HCT116 (cell line): ENCODE measurements at regions not wholly inside any gene's neighbourhood (a gene's known extent, or its start where the extent isn't known, plus 50 kb on each side); places are given as distances from the start of the nearest gene placed in this dataset.

Experiments used
- ATAC-seq: fragments of 200-7000 bp; cut with Tn5 transposase; 2 replicates; pipeline ENCODE4 v1.9.1; 2020; ENCODE audit warnings: mild to moderate bottlenecking, moderate library complexity
- BruUV-seq: library from RNA; stranded (reverse); fragments of 400-500 nt; replicated peaks from 2 replicates; lab custom pipeline; 2021; lab: Mats Ljungman, UMichigan
- CTCF ChIA-PET: fragments of 300-600 bp; sonication (Branson Sonifier 250); formaldehyde crosslinking; loops from one replicate; lab custom pipeline; 2021; ENCODE audit warnings: antibody characterized with exemption; lab: Charles Lee
- POLR2A ChIA-PET: fragments of 300-600, 350-600 bp; sonication (Branson Sonifier 250); formaldehyde crosslinking; loops from one replicate; lab custom pipeline; 2021; ENCODE audit warnings: antibody characterized with exemption; lab: Charles Lee
- RAD21 ChIA-PET, 2 experiments: fragments of 300-600 bp; sonication (Branson Sonifier 250); formaldehyde crosslinking; loops; one replicate each; lab custom pipeline; 2023; ENCODE audit warnings: low total read pairs in 2 of 2; ENCODE audit not compliant: uncharacterized antibody in 2 of 2, unreplicated experiment in 2 of 2, low non-redundant PET in 1 of 2; lab: Charles Lee
- DNase-seq: peaks from one replicate; pipeline ENCODE4 v3.0.0-alpha.2; 2010; ENCODE audit warnings: low read depth, low spot score
- H2AFZ ChIP-seq: fragments of 200-600 bp; shearing (Covaris generic), sonication (generic); 2 replicates; pipeline ENCODE4 v1.6.1; 2017; ENCODE audit warnings: low read depth, mixed run types, mixed read lengths, antibody characterized with exemption, low read length; ENCODE audit not compliant: poor library complexity, severe bottlenecking
- H3K27ac ChIP-seq: 2 replicates; pipeline ENCODE4 v1.5.1; 2012; ENCODE audit warnings: low read depth, low read length
- H3K27me3 ChIP-seq: fragments of 200-600 bp; sonication (generic); 2 replicates; pipeline ENCODE4 v1.6.1; 2016; ENCODE audit warnings: mixed run types, low read length, mixed read lengths; ENCODE audit not compliant: insufficient read depth
- H3K36me3 ChIP-seq, 2 experiments: fragments of 200-500 bp in 1 of 2; fragments of 200-600 bp in 1 of 2; sonication (Bioruptor generic) in 1 of 2; sonication (generic) in 1 of 2; 2 replicates each; pipeline versions ENCODE4 v1.5.1 to v1.6.1; 2014 to 2016; ENCODE audit warnings: low read length in 2 of 2, inconsistent platforms in 1 of 2, mixed read lengths in 1 of 2, mixed run types in 1 of 2; ENCODE audit not compliant: insufficient read depth in 2 of 2, control insufficient read depth in 1 of 2
- H3K4me1 ChIP-seq, 2 experiments: fragments of 200-600 bp in 1 of 2; sonication (generic) in 1 of 2; 2 replicates each; pipeline versions ENCODE4 v1.5.1 to v1.6.1; 2012 to 2017; ENCODE audit warnings: low read length in 2 of 2, inconsistent platforms in 1 of 2, mild to moderate bottlenecking in 1 of 2, mixed read lengths in 1 of 2, mixed run types in 1 of 2, moderate library complexity in 1 of 2; ENCODE audit not compliant: insufficient read depth in 2 of 2, control insufficient read depth in 1 of 2
- H3K4me2 ChIP-seq: fragments of 200-600 bp; sonication (generic); 2 replicates; pipeline ENCODE4 v1.6.1; 2017; ENCODE audit warnings: mixed run types, low read length, mixed read lengths
- H3K4me3 ChIP-seq, 2 experiments: fragments of 200-600 bp in 1 of 2; sonication (generic) in 1 of 2; replicated peaks in 1 of 2; 2 replicates each; pipeline ENCODE4 v1.5.1; 2011 to 2016; ENCODE audit warnings: low read length in 2 of 2, control low read depth in 1 of 2, low read depth in 1 of 2, mild to moderate bottlenecking in 1 of 2, mixed read lengths in 1 of 2, mixed run types in 1 of 2
- H3K79me2 ChIP-seq: fragments of 200-600 bp; sonication (generic); 2 replicates; pipeline ENCODE4 v1.6.1; 2017; ENCODE audit warnings: mild to moderate bottlenecking, mixed run types, low read length, moderate library complexity, mixed read lengths; ENCODE audit not compliant: insufficient read depth
- H3K9ac ChIP-seq: fragments of 200-600 bp; sonication (generic); 2 replicates; pipeline ENCODE4 v1.6.1; 2016; ENCODE audit warnings: low read length, mixed read lengths
- H3K9me2 ChIP-seq: fragments of 200-600 bp; sonication (generic), shearing (Covaris generic); 2 replicates; pipeline ENCODE4 v1.6.1; 2017; ENCODE audit warnings: mixed run types, mild to moderate bottlenecking, moderate library complexity; ENCODE audit not compliant: insufficient read depth
- H3K9me3 ChIP-seq, 2 experiments: fragments of 200-500 bp in 1 of 2; fragments of 200-600 bp in 1 of 2; sonication (Bioruptor generic) in 1 of 2; sonication (generic) in 1 of 2; 2 replicates each; pipeline ENCODE4 v1.6.1; 2014 to 2017; ENCODE audit warnings: low read length in 2 of 2, mixed read lengths in 2 of 2, inconsistent platforms in 1 of 2, low read depth in 1 of 2, mild to moderate bottlenecking in 1 of 2, mixed run types in 1 of 2, moderate library complexity in 1 of 2; ENCODE audit not compliant: control insufficient read depth in 1 of 2, insufficient read depth in 1 of 2
- H4K20me1 ChIP-seq: fragments of 200-600 bp; sonication (generic), shearing (Covaris generic); 2 replicates; pipeline ENCODE4 v1.6.1; 2017; ENCODE audit warnings: mixed run types, mild to moderate bottlenecking, moderate library complexity; ENCODE audit not compliant: insufficient read depth
- CBX3 ChIP-seq: IDR thresholded peaks from 2 replicates; pipeline ENCODE4 v1.6.1; 2012; ENCODE audit warnings: low read depth
- EZH2 ChIP-seq: fragments of 200-600 bp; sonication (generic); IDR thresholded peaks from 2 replicates; pipeline ENCODE4 v1.6.1; 2017; ENCODE audit warnings: antibody characterized with exemption, mixed run types
- EZH2phosphoT487 ChIP-seq: fragments of 200-600 bp; IDR thresholded peaks from 2 replicates; pipeline ENCODE4 v1.6.1; 2018; ENCODE audit warnings: antibody characterized with exemption, borderline replicate concordance
- FOSL1 ChIP-seq: IDR thresholded peaks from 2 replicates; pipeline ENCODE4 v1.6.1; 2012; ENCODE audit warnings: low read depth
- JUND ChIP-seq: IDR thresholded peaks from 2 replicates; pipeline ENCODE4 v1.6.1; 2012
- POLR2A ChIP-seq: IDR thresholded peaks from 2 replicates; pipeline ENCODE4 v1.7.0; 2011; ENCODE audit warnings: borderline replicate concordance; ENCODE audit not compliant: insufficient read depth, insufficient read length; ENCODE audit errors: extremely low read depth
- RAD21 ChIP-seq: IDR thresholded peaks from 2 replicates; pipeline ENCODE4 v1.6.1; 2012; ENCODE audit warnings: low read depth, mild to moderate bottlenecking
- SIN3A ChIP-seq: IDR thresholded peaks from 2 replicates; pipeline ENCODE4 v1.6.1; 2012; ENCODE audit warnings: low read depth
- SP1 ChIP-seq: IDR thresholded peaks from 2 replicates; pipeline ENCODE4 v1.6.1; 2012; ENCODE audit warnings: low read depth
- TCF7L2 ChIP-seq: IDR thresholded peaks from 2 replicates; pipeline ENCODE4 v1.7.0; 2011; ENCODE audit warnings: borderline replicate concordance, inconsistent platforms; ENCODE audit not compliant: insufficient read depth, insufficient read length; ENCODE audit errors: extremely low read depth
- ZFX ChIP-seq: fragments of 450-650 bp; IDR thresholded peaks from 2 replicates; pipeline ENCODE4 v1.6.1; 2017
- ZNF274 ChIP-seq: fragments of 200-500 bp; sonication (Bioruptor generic); IDR thresholded peaks from 2 replicates; pipeline ENCODE4 v1.6.1; 2014; ENCODE audit warnings: mild to moderate bottlenecking, low read depth, low read length, inconsistent platforms
- intact Hi-C: fragments of 100-400 bp; cut with micrococcal nuclease; formaldehyde crosslinking; loops from 2 replicates; pipeline ENCODE4 v1.10.0; 2022
- TF ChIP-seq, protein P1 (sequence below): IDR thresholded peaks from 2 replicates; pipeline ENCODE4 v1.6.1; 2012
- TF ChIP-seq, protein P2 (sequence below), 3 experiments: fragments of 200-600 bp in 1 of 3; sonication (generic) in 1 of 3; IDR thresholded peaks in 2 of 3; conservative IDR thresholded peaks in 1 of 3; 2 replicates each; pipeline ENCODE4 v1.5.1; 2012 to 2017; ENCODE audit warnings: low read depth in 2 of 3, low read length in 2 of 3, antibody characterized with exemption in 1 of 3, borderline replicate concordance in 1 of 3, control low read depth in 1 of 3, mild to moderate bottlenecking in 1 of 3, mixed read lengths in 1 of 3, mixed run types in 1 of 3, moderate library complexity in 1 of 3; ENCODE audit not compliant: insufficient read depth in 1 of 3
- TF ChIP-seq, protein P3 (sequence below): IDR thresholded peaks from 2 replicates; pipeline ENCODE4 v1.6.1; 2011; ENCODE audit warnings: mild to moderate bottlenecking, low read length, moderate library complexity; ENCODE audit not compliant: insufficient replicate concordance; ENCODE audit errors: extremely low read depth

DNA sequence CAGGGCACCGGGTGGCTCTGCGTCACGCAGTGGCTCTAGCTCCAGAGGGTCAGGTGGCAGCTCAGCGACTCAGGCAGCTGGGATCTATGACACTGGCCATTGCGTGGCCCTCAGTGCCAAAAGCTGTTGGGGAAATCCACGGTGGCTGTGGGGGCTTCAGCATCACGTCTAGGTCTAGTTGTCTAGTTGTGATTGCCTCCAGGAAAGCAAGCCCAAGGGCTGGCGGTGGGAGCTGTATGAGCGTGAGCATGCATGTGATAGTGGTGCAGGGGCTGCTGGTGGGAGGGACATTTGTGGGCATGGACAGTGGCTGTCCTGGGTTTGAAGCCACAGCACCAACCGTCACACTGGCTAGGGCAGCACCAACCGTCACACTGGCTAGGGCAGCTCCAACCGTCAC, 191.4 kb downstream of the THBS2 start:
- H3K9ac ChIP-seq = no peak overlapping the region
- no peaks in the 10 kb centered on the region for H3K79me2 ChIP-seq
- H3K4me2 ChIP-seq = no peak overlapping the region
- TF ChIP-seq, protein P1, sequence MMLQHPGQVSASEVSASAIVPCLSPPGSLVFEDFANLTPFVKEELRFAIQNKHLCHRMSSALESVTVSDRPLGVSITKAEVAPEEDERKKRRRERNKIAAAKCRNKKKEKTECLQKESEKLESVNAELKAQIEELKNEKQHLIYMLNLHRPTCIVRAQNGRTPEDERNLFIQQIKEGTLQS = no peak
- TF ChIP-seq ZFX (no peak), RAD21 (no peak), SP1 (no peak), ZNF274 (no peak), TCF7L2 (no peak), SIN3A (no peak), FOSL1 (no peak), EZH2 (no peak), CBX3 (no peak), EZH2phosphoT487 (no peak), JUND (no peak), POLR2A (no peak)
- TF ChIP-seq, protein P2, sequence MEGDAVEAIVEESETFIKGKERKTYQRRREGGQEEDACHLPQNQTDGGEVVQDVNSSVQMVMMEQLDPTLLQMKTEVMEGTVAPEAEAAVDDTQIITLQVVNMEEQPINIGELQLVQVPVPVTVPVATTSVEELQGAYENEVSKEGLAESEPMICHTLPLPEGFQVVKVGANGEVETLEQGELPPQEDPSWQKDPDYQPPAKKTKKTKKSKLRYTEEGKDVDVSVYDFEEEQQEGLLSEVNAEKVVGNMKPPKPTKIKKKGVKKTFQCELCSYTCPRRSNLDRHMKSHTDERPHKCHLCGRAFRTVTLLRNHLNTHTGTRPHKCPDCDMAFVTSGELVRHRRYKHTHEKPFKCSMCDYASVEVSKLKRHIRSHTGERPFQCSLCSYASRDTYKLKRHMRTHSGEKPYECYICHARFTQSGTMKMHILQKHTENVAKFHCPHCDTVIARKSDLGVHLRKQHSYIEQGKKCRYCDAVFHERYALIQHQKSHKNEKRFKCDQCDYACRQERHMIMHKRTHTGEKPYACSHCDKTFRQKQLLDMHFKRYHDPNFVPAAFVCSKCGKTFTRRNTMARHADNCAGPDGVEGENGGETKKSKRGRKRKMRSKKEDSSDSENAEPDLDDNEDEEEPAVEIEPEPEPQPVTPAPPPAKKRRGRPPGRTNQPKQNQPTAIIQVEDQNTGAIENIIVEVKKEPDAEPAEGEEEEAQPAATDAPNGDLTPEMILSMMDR (IDR thresholded peaks at IDR 0.05 in 2 of 3, conservative IDR thresholded peaks at IDR 0.05 in 1 of 3; ENCODE audit: borderline replicate concordance in 1 of 3, insufficient read depth in 1 of 3, low read depth in 2 of 3, low read length in 2 of 3) = no peak
- TF ChIP-seq, protein P3, sequence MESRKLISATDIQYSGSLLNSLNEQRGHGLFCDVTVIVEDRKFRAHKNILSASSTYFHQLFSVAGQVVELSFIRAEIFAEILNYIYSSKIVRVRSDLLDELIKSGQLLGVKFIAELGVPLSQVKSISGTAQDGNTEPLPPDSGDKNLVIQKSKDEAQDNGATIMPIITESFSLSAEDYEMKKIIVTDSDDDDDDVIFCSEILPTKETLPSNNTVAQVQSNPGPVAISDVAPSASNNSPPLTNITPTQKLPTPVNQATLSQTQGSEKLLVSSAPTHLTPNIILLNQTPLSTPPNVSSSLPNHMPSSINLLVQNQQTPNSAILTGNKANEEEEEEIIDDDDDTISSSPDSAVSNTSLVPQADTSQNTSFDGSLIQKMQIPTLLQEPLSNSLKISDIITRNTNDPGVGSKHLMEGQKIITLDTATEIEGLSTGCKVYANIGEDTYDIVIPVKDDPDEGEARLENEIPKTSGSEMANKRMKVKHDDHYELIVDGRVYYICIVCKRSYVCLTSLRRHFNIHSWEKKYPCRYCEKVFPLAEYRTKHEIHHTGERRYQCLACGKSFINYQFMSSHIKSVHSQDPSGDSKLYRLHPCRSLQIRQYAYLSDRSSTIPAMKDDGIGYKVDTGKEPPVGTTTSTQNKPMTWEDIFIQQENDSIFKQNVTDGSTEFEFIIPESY = no peak
- H3K4me1 ChIP-seq = no peaks in the 10 kb centered on the region
- H3K36me3 ChIP-seq = no peaks in the 10 kb centered on the region
- no peaks in the 10 kb centered on the region for H3K9me2 ChIP-seq
- ATAC-seq = no peak
- BruUV-seq = no TSS peak
- H4K20me1 ChIP-seq = no peaks in the 10 kb centered on the region
- no peak overlapping the region for H2AFZ ChIP-seq
- no peaks in the 10 kb centered on the region for H3K27me3 ChIP-seq
- H3K4me3 ChIP-seq = no peak overlapping the region
- DNase-seq = no peak
- CTCF ChIA-PET = no interaction called here
- intact Hi-C loops = no loop called here
- POLR2A ChIA-PET = no interaction called here
- no peaks in the 10 kb centered on the region for H3K9me3 ChIP-seq
- RAD21 ChIA-PET = no interaction called here
- H3K27ac ChIP-seq = no peak overlapping the region
